Neural progenitor cell (in vitro differentiated cells): ENCODE measurements at regions not wholly inside any gene's neighbourhood (a gene's known extent, or its start where the extent isn't known, plus 50 kb on each side); places are given as distances from the start of the nearest gene placed in this dataset.

Experiments used
- EZH2 ChIP-seq: fragments of 200-600 bp; sonication (generic); IDR thresholded peaks from 2 replicates; pipeline ENCODE4 v1.6.1; 2017; ENCODE audit warnings: antibody characterized with exemption, mild to moderate bottlenecking, moderate library complexity
- EZH2phosphoT487 ChIP-seq: fragments of 200-600 bp; sonication (generic); IDR thresholded peaks from 2 replicates; pipeline ENCODE4 v1.6.1; 2017; ENCODE audit warnings: antibody characterized with exemption
- TF ChIP-seq, protein P1 (sequence below): fragments of 200-600 bp; sonication (generic); IDR thresholded peaks from 2 replicates; pipeline ENCODE4 v1.5.1; 2017; ENCODE audit warnings: antibody characterized with exemption, mild to moderate bottlenecking

DNA sequence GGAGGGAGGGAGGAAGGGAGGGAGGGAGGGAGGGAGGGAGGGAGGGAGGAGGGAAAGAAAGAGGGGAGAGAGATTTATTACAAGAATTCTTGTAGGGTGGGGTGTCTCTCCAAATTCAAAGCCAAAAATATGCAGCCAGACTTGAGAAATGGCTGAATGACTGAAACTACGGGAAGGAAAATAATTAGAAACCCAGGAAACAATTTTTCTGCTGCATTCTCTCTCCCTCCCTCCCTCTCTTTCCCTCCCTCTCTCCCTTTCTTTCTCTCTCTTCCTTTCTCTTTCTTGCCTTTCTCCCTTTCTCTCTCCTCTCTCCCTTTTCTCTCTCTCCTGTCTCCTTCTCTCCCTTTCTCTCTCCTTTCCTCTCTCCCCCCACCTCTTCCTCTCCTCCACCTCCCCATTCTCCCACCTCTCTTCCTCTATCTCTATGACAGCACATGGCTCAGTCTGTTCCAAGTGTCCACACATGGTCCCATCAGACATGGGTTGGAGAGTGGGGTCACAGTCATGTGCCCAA is 218.7 kb downstream of the C1D start:
- no peak for TF ChIP-seq EZH2
- TF ChIP-seq, protein P1, sequence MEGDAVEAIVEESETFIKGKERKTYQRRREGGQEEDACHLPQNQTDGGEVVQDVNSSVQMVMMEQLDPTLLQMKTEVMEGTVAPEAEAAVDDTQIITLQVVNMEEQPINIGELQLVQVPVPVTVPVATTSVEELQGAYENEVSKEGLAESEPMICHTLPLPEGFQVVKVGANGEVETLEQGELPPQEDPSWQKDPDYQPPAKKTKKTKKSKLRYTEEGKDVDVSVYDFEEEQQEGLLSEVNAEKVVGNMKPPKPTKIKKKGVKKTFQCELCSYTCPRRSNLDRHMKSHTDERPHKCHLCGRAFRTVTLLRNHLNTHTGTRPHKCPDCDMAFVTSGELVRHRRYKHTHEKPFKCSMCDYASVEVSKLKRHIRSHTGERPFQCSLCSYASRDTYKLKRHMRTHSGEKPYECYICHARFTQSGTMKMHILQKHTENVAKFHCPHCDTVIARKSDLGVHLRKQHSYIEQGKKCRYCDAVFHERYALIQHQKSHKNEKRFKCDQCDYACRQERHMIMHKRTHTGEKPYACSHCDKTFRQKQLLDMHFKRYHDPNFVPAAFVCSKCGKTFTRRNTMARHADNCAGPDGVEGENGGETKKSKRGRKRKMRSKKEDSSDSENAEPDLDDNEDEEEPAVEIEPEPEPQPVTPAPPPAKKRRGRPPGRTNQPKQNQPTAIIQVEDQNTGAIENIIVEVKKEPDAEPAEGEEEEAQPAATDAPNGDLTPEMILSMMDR = no peak
- no peak for TF ChIP-seq EZH2phosphoT487
